ENCODE measurements at regions not wholly inside any gene's neighbourhood (a gene's known extent, or its start where the extent isn't known, plus 50 kb on each side); places are given as distances from the start of the nearest gene placed in this dataset.

DNA sequence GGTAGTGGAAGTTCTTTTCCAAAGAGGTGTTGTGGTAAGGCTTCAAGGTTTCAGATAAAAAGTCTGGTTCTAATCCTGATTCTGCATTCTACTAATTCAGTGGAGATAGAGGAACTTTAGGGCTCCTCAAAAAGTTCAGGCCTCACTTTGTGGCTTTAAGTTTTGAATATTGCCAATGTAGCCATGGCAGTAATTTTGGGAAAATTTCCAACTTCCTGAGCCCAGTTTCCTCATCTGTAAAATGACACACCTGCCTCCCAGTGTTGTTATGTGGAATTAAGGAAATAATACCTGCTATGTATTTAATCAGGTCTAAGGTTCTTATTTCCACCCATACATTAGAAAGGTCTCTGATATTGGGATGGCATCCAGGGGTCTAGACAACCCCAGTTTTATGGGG lies 147.6 kb upstream of the ITGA6 start:
- H3K36me3 Mint-ChIP-seq: no peaks in the 10 kb centered on the region
- ATAC-seq (ENCODE audit: low read depth in 2 of 2): no peak
- Histone ChIP-seq H3K27ac (ENCODE audit: insufficient read depth, low read length, poor library complexity, severe bottlenecking) (no peak overlapping the region), H3K4me1 (ENCODE audit: control insufficient read depth, insufficient read depth, low read length, poor library complexity, severe bottlenecking) (no peaks in the 10 kb centered on the region), H3K27me3 (ENCODE audit: control insufficient read depth, insufficient read depth, low read length) (peaks cover 8% of the 10 kb centered on the region), H3K36me3 (ENCODE audit: control insufficient read depth, insufficient read depth, low read length) (no peaks in the 10 kb centered on the region), H3K4me3 (ENCODE audit: low read depth, low read length) (no peak overlapping the region), H3K9me3 (ENCODE audit: control insufficient read depth in 2 of 2, low read length in 2 of 2) (peaks cover 0 to 2% of the 10 kb centered on the region in 2 experiments)
- no peak overlapping the region for H3K27ac Mint-ChIP-seq
- H3K9me3 Mint-ChIP-seq: peaks cover 0 to 3% (median 1%) of the 10 kb centered on the region in 7 donors
- no peaks in the 10 kb centered on the region for H3K4me1 Mint-ChIP-seq
- DNase-seq: no peak
- H3K27me3 Mint-ChIP-seq: peaks cover 36% of the 10 kb centered on the region
- no peak overlapping the region for H3K4me3 Mint-ChIP-seq

DNA sequence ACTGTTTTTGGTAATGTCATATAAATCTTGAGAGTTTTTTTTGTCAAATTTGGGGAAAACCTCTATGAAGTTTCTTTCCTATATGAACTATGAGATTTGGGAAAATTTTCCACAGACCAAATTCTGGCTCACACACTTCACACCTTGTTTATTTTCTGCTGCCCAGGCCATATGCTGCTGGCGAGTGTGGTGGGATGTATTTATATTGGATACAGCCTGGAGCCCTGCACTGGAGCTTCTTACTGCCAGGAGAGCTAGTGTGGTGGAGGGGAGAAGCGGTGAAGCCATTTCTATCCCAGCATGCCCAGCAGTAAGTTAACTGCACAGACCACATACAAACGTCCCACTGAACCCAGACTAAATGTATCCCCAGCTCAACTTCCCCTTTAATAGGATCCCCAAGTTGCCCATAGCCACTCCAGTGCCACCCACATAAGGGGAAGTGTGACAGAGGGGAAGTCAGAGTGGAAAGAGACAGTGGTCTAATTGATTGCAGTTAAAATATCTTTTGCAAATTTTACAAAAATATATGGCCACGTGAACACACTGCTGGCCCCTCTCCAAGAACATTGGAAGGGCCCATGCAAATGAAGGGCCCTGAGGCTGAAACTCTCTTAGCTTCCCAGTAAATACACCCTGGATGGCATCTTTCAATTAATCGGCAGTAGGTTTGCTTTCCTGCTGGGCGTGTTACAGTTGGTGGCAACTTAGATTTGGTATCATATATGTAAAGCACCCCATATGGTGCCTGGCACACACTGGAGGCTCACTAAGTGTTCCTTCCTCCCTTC lies 146.6 kb upstream of the ITGA6 start:
- H3K4me3 ChIP-seq (ENCODE audit: low read depth, low read length): no peak overlapping the region
- no peak overlapping the region for H3K27ac ChIP-seq (ENCODE audit: insufficient read depth, low read length, poor library complexity, severe bottlenecking)
- no peaks in the 10 kb centered on the region for H3K36me3 Mint-ChIP-seq
- H3K4me1 Mint-ChIP-seq: peaks cover 0 to 4% (median 2%) of the 10 kb centered on the region in 4 donors
- peaks cover 0 to 3% (median 1%) of the 10 kb centered on the region in 7 donors for H3K9me3 Mint-ChIP-seq
- H3K4me3 Mint-ChIP-seq: no peak overlapping the region
- H3K27ac Mint-ChIP-seq: no peak overlapping the region
- H3K9me3 ChIP-seq (ENCODE audit: control insufficient read depth in 2 of 2, low read length in 2 of 2): peaks cover 0 to 2% of the 10 kb centered on the region in 2 experiments
- ATAC-seq (ENCODE audit: low read depth in 2 of 2) (peak in 1 of 2 donors; percentile 34), DNase-seq (no peak)
- H3K4me1 ChIP-seq (ENCODE audit: control insufficient read depth, insufficient read depth, low read length, poor library complexity, severe bottlenecking): peaks cover 6% of the 10 kb centered on the region
- H3K27me3 Mint-ChIP-seq: peaks cover 36% of the 10 kb centered on the region
- peaks cover 5% of the 10 kb centered on the region for H3K27me3 ChIP-seq (ENCODE audit: control insufficient read depth, insufficient read depth, low read length)
- H3K36me3 ChIP-seq (ENCODE audit: control insufficient read depth, insufficient read depth, low read length): no peaks in the 10 kb centered on the region

DNA sequence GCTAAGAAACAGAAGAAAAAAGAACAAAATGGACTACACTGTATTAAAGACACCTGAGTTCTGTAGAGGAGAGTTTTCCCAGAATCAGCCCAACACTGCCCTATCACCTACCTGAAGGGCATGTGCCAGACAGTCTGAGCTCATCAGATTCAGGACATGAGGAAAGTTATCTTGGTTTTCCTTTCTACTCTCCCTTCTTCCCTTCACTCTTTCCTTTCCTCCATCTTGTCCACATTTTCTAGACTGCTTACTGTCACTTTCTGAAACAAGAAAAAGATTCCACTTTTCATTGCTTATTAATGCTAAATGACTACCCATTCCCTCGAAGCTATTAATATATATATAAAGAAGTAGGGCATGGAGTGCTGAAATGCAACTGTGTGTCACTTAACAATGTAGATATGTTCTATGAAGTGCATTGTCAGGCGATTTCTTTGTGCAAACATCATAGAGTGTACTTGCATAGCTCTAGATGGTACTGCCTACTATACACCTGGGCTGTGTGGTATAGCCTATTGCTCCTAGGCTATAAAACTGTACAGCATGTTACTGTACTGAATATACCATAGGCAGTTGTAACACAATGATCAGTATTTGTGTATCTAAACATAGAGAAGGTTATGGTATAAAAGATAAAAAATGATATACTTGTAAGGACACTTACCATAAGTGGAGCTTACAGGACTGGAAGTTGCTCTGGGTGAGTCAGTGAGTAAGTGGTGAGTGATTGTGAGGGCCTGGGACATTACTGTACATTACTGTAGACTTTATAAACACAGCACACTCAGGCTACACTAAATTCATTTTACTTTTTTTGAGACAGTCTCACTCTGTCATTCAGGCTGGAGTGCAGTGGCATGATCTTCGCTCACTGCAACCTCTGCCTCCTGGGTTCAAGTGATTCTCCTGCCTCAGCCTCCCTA lies 145.5 kb upstream of the ITGA6 start:
- Mint-ChIP-seq H3K27ac (no peak overlapping the region), H3K4me3 (no peak overlapping the region), H3K27me3 (peaks cover 31% of the 10 kb centered on the region), H3K9me3 (peaks cover 0 to 3% (median 0%) of the 10 kb centered on the region in 7 donors), H3K4me1 (peaks cover 0 to 13% (median 4%) of the 10 kb centered on the region in 4 donors), H3K36me3 (no peaks in the 10 kb centered on the region)
- H3K36me3 ChIP-seq (ENCODE audit: control insufficient read depth, insufficient read depth, low read length): no peaks in the 10 kb centered on the region
- DNase-seq: no peak
- H3K27ac ChIP-seq (ENCODE audit: insufficient read depth, low read length, poor library complexity, severe bottlenecking): no peak overlapping the region
- peaks cover 8% of the 10 kb centered on the region for H3K4me1 ChIP-seq (ENCODE audit: control insufficient read depth, insufficient read depth, low read length, poor library complexity, severe bottlenecking)
- H3K9me3 ChIP-seq (ENCODE audit: control insufficient read depth in 2 of 2, low read length in 2 of 2): no peaks in the 10 kb centered on the region
- no peak overlapping the region for H3K4me3 ChIP-seq (ENCODE audit: low read depth, low read length)
- peaks cover 3% of the 10 kb centered on the region for H3K27me3 ChIP-seq (ENCODE audit: control insufficient read depth, insufficient read depth, low read length)
- ATAC-seq (ENCODE audit: low read depth in 2 of 2): no peak

DNA sequence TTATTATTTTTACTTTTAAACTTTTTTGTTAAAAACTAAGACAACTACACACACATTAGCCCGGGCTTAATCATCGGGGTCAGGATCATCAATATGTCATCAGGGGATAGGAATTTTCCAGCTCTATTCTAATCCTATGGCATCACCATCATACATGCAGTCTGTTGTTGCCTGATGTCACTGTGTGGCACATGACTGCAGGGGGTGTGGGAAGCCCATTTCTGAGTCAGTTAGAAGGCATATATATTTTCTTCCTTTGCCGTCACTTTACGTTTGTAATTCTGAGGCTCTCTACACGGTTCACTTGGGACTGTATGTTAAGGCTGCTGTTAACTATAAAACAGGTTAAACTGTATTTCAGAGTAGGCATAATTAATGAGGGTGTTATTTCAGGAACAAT lies 144.4 kb upstream of the ITGA6 start:
- Mint-ChIP-seq H3K4me1 (peaks cover 0 to 13% (median 4%) of the 10 kb centered on the region in 4 donors), H3K36me3 (no peaks in the 10 kb centered on the region), H3K9me3 (no peaks in the 10 kb centered on the region), H3K27ac (no peak overlapping the region), H3K27me3 (peaks cover 30% of the 10 kb centered on the region), H3K4me3 (no peak overlapping the region)
- H3K36me3 ChIP-seq (ENCODE audit: control insufficient read depth, insufficient read depth, low read length): no peaks in the 10 kb centered on the region
- no peak overlapping the region for H3K4me3 ChIP-seq (ENCODE audit: low read depth, low read length)
- no peaks in the 10 kb centered on the region for H3K9me3 ChIP-seq (ENCODE audit: control insufficient read depth in 2 of 2, low read length in 2 of 2)
- no peak overlapping the region for H3K27ac ChIP-seq (ENCODE audit: insufficient read depth, low read length, poor library complexity, severe bottlenecking)
- DNase-seq: no peak
- ATAC-seq (ENCODE audit: low read depth in 2 of 2): no peak
- H3K27me3 ChIP-seq (ENCODE audit: control insufficient read depth, insufficient read depth, low read length): peaks cover 3% of the 10 kb centered on the region
- H3K4me1 ChIP-seq (ENCODE audit: control insufficient read depth, insufficient read depth, low read length, poor library complexity, severe bottlenecking): peaks cover 8% of the 10 kb centered on the region

DNA sequence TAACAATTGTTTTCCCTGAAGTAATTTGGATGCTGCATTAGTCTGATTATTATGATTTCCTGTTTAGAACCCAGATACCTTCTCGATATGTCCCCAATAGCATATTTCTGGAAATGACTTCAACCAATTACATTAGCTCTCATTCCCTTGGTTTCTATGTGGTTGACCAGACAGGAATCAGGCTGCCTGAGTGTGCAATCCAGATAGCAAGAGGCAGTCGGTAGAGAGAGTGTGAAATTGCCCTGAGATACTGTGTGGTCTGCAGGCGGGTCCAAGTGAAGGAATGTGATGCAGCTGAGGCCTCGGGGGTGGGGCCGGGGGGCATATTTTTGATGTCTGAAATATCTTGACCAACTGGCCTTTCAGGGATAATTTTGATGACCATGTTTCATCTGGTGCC lies 143.9 kb upstream of the ITGA6 start:
- Mint-ChIP-seq H3K4me1 (peaks cover 0 to 13% (median 4%) of the 10 kb centered on the region in 4 donors), H3K4me3 (no peak overlapping the region), H3K36me3 (no peaks in the 10 kb centered on the region), H3K27me3 (peaks cover 30% of the 10 kb centered on the region), H3K27ac (no peak overlapping the region), H3K9me3 (no peaks in the 10 kb centered on the region)
- ATAC-seq (ENCODE audit: low read depth in 2 of 2) (no peak), DNase-seq (no peak)
- Histone ChIP-seq H3K4me3 (ENCODE audit: low read depth, low read length) (no peak overlapping the region), H3K9me3 (ENCODE audit: control insufficient read depth in 2 of 2, low read length in 2 of 2) (no peaks in the 10 kb centered on the region), H3K27me3 (ENCODE audit: control insufficient read depth, insufficient read depth, low read length) (peaks cover 3% of the 10 kb centered on the region), H3K4me1 (ENCODE audit: control insufficient read depth, insufficient read depth, low read length, poor library complexity, severe bottlenecking) (peaks cover 8% of the 10 kb centered on the region), H3K36me3 (ENCODE audit: control insufficient read depth, insufficient read depth, low read length) (no peaks in the 10 kb centered on the region), H3K27ac (ENCODE audit: insufficient read depth, low read length, poor library complexity, severe bottlenecking) (no peak overlapping the region)

DNA sequence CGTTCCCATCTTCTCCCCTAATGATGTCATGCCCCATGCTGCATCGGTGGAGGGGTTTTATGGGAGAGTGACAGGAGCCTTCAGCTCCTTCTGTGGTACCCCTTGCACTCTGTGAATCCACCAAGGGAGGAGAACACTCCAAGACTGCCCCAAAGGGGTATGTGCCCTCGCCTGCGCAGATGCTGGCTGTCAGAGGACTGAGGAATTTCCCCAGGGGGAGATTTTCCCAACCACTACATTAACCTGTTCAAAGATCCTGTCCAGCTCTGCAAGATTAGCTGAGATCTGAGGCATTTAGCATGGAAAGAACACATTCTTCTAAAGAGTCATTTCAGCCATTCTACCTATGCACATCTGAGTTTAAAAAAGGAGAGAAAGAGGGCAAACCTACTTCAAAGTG lies 143.2 kb upstream of the ITGA6 start:
- no peaks in the 10 kb centered on the region for H3K36me3 Mint-ChIP-seq

DNA sequence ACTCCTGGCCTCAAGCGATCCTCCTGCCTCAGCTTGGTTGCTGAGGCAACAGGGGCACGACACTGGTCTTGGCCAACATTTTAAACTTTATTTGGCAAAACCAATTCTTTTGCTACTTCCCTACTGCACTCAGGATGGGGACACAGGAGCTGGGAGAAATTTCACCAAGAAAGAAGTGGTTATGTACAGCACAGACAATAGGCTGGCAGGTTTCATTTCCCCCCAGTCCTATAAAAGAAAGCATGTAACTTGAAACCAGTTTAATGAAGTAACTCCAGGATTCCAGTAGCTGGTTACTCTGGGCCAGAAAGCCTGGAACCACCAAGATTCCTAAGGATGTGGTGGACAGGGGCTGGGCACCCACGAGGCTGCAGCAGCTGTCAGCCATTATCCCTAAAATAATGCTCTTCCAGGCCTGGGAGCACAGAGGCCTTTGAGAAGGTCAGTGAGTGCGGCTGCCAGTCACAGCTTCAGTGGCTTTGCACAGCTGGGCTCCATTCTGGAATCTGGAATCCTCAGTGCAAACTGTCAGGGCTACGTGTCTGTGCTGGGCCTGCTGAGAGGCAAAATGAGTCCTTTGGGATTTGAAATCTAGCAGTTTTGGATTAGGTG lies 142.3 kb upstream of the ITGA6 start:
- H3K27ac ChIP-seq (ENCODE audit: insufficient read depth, low read length, poor library complexity, severe bottlenecking): no peak overlapping the region
- H3K4me3 ChIP-seq (ENCODE audit: low read depth, low read length): no peak overlapping the region
- H3K36me3 ChIP-seq (ENCODE audit: control insufficient read depth, insufficient read depth, low read length): no peaks in the 10 kb centered on the region
- H3K4me1 ChIP-seq (ENCODE audit: control insufficient read depth, insufficient read depth, low read length, poor library complexity, severe bottlenecking): peaks cover 8% of the 10 kb centered on the region
- H3K9me3 ChIP-seq (ENCODE audit: control insufficient read depth in 2 of 2, low read length in 2 of 2): no peaks in the 10 kb centered on the region
- ATAC-seq (ENCODE audit: low read depth in 2 of 2): no peak
- peaks cover 3% of the 10 kb centered on the region for H3K27me3 ChIP-seq (ENCODE audit: control insufficient read depth, insufficient read depth, low read length)
- H3K4me3 Mint-ChIP-seq: no peak overlapping the region
- H3K9me3 Mint-ChIP-seq: no peaks in the 10 kb centered on the region
- no peaks in the 10 kb centered on the region for H3K36me3 Mint-ChIP-seq
- DNase-seq: no peak
- peaks cover 24% of the 10 kb centered on the region for H3K27me3 Mint-ChIP-seq
- peaks cover 0 to 16% (median 4%) of the 10 kb centered on the region in 4 donors for H3K4me1 Mint-ChIP-seq
- peak overlapping the region in 2 of 3 donors; percentile 1 to 11 for H3K27ac Mint-ChIP-seq

More for the DNA sequence above, 143.2 kb upstream of the ITGA6 start:
- DNase-seq (no peak), ATAC-seq (ENCODE audit: low read depth in 2 of 2) (no peak)
- Mint-ChIP-seq H3K27me3 (peaks cover 29% of the 10 kb centered on the region), H3K4me1 (peaks cover 0 to 16% (median 4%) of the 10 kb centered on the region in 4 donors), H3K4me3 (no peak overlapping the region), H3K9me3 (no peaks in the 10 kb centered on the region), H3K27ac (no peak overlapping the region)
- no peak overlapping the region for H3K4me3 ChIP-seq (ENCODE audit: low read depth, low read length)
- H3K27me3 ChIP-seq (ENCODE audit: control insufficient read depth, insufficient read depth, low read length): peaks cover 3% of the 10 kb centered on the region
- H3K36me3 ChIP-seq (ENCODE audit: control insufficient read depth, insufficient read depth, low read length): no peaks in the 10 kb centered on the region
- H3K4me1 ChIP-seq (ENCODE audit: control insufficient read depth, insufficient read depth, low read length, poor library complexity, severe bottlenecking): peaks cover 8% of the 10 kb centered on the region
- no peaks in the 10 kb centered on the region for H3K9me3 ChIP-seq (ENCODE audit: control insufficient read depth in 2 of 2, low read length in 2 of 2)
- no peak overlapping the region for H3K27ac ChIP-seq (ENCODE audit: insufficient read depth, low read length, poor library complexity, severe bottlenecking)
